Mesendoderm (in vitro differentiated cells): ENCODE measurements at regions not wholly inside any gene's neighbourhood (a gene's known extent, or its start where the extent isn't known, plus 50 kb on each side); places are given as distances from the start of the nearest gene placed in this dataset.

Source experiments
- DNase-seq: peaks from one replicate; pipeline ENCODE4 v3.0.0; 2013
- H2AK5ac ChIP-seq: 2 replicates; pipeline ENCODE4 v1.6.1; 2013; ENCODE audit warnings: low read length, inconsistent platforms
- H2BK120ac ChIP-seq: 2 replicates; pipeline ENCODE4 v1.6.1; 2013; ENCODE audit warnings: low read depth, mild to moderate bottlenecking, low read length, moderate library complexity, mixed read lengths
- H2BK15ac ChIP-seq: replicated peaks from 2 replicates; pipeline ENCODE4 v1.6.1; 2013; ENCODE audit warnings: low read depth, mild to moderate bottlenecking, moderate library complexity
- H2BK5ac ChIP-seq: 2 replicates; pipeline ENCODE4 v1.6.1; 2013; ENCODE audit warnings: low read length, inconsistent platforms
- H3K18ac ChIP-seq: 2 replicates; pipeline ENCODE4 v1.6.1; 2013; ENCODE audit warnings: mild to moderate bottlenecking, low read length, mixed read lengths
- H3K23ac ChIP-seq: one replicate; pipeline ENCODE4 v1.6.1; 2013; ENCODE audit warnings: low read length
- H3K27ac ChIP-seq: 2 replicates; pipeline ENCODE4 v1.5.1; 2013; ENCODE audit warnings: low read depth, mild to moderate bottlenecking, inconsistent platforms, low read length, moderate library complexity
- H3K27me3 ChIP-seq: 2 replicates; pipeline ENCODE4 v1.6.1; 2013; ENCODE audit warnings: low read length, control low read depth, mild to moderate bottlenecking, inconsistent platforms; ENCODE audit not compliant: insufficient read depth, poor library complexity
- H3K36me3 ChIP-seq: 2 replicates; pipeline ENCODE4 v1.6.1; 2013; ENCODE audit warnings: low read length, inconsistent platforms; ENCODE audit not compliant: control insufficient read depth, insufficient read depth
- H3K4ac ChIP-seq: one replicate; pipeline ENCODE4 v1.6.1; 2013; ENCODE audit warnings: low read depth, mild to moderate bottlenecking, low read length, moderate library complexity
- H3K4me1 ChIP-seq: 2 replicates; pipeline ENCODE4 v1.6.1; 2013; ENCODE audit warnings: low read depth, low read length, inconsistent platforms; ENCODE audit not compliant: control insufficient read depth
- H3K4me2 ChIP-seq: 2 replicates; pipeline ENCODE4 v1.6.1; 2013; ENCODE audit warnings: low read length
- H3K4me3 ChIP-seq: 2 replicates; pipeline ENCODE4 v1.5.1; 2013; ENCODE audit warnings: mild to moderate bottlenecking, low read length
- H3K56ac ChIP-seq: one replicate; pipeline ENCODE4 v1.6.1; 2013; ENCODE audit warnings: low read length
- H3K79me1 ChIP-seq: 2 replicates; pipeline ENCODE4 v1.6.1; 2013; ENCODE audit warnings: low read length, inconsistent platforms
- H3K79me2 ChIP-seq: 2 replicates; pipeline ENCODE4 v1.6.1; 2013; ENCODE audit warnings: mild to moderate bottlenecking, low read length; ENCODE audit not compliant: control insufficient read depth, insufficient read depth
- H3K9ac ChIP-seq: 2 replicates; pipeline ENCODE4 v1.6.1; 2013; ENCODE audit warnings: low read length, inconsistent platforms
- H4K5ac ChIP-seq: one replicate; pipeline ENCODE4 v1.6.1; 2013; ENCODE audit warnings: low read length
- H4K8ac ChIP-seq: one replicate; pipeline ENCODE4 v1.6.1; 2013; ENCODE audit warnings: low read depth, mild to moderate bottlenecking, control low read depth, low read length, moderate library complexity
- WGBS: extraction: QIAGEN DNeasy Blood & Tissue Kit; methylation state at CpG from one replicate; pipeline ENCODE4 v1.1.7; 2013; ENCODE audit warnings: low lambda C conversion rate, missing lambda C conversion rate; ENCODE audit not compliant: insufficient coverage; ENCODE audit errors: extremely low coverage; 5-methylcytosine and 5-hydroxymethylcytosine counted together

- H4K8ac ChIP-seq = no peak overlapping the region
- no peaks in the 10 kb centered on the region for H3K36me3 ChIP-seq
- H3K4me1 ChIP-seq = no peaks in the 10 kb centered on the region
- H3K18ac ChIP-seq = no peak overlapping the region
- H3K23ac ChIP-seq = no peak overlapping the region
- H2AK5ac ChIP-seq = no peak overlapping the region
- no peak overlapping the region for H3K9ac ChIP-seq
- H2BK15ac ChIP-seq = no peak overlapping the region
- no peak overlapping the region for H2BK5ac ChIP-seq
- no peaks in the 10 kb centered on the region for H3K79me2 ChIP-seq
- H3K4ac ChIP-seq = no peak overlapping the region
- no peak overlapping the region for H3K4me2 ChIP-seq
- H3K27me3 ChIP-seq = no peaks in the 10 kb centered on the region
- H3K4me3 ChIP-seq = no peak overlapping the region
- no peak overlapping the region for H3K56ac ChIP-seq
- no peak overlapping the region for H4K5ac ChIP-seq
- WGBS = no CpG with 5 or more reads among the region's 2 CpGs
- no peak overlapping the region for H2BK120ac ChIP-seq
- H3K27ac ChIP-seq = no peak overlapping the region
- no peaks in the 10 kb centered on the region for H3K79me1 ChIP-seq
- no peak for DNase-seq
Measured at GRCh38 chr9:108663422-108663821, 192.4 kb downstream of the ACTL7B start.

- H3K27ac ChIP-seq = no peak overlapping the region
- no peak overlapping the region for H3K4ac ChIP-seq
- no peak overlapping the region for H3K18ac ChIP-seq
- no peak overlapping the region for H3K56ac ChIP-seq
- H3K4me3 ChIP-seq = no peak overlapping the region
- H3K36me3 ChIP-seq = no peaks in the 10 kb centered on the region
- H4K5ac ChIP-seq = no peak overlapping the region
- no CpG with 5 or more reads among the region's 4 CpGs for WGBS
- H3K23ac ChIP-seq = no peak overlapping the region
- H2BK5ac ChIP-seq = no peak overlapping the region
- no peak overlapping the region for H2BK15ac ChIP-seq
- no peak overlapping the region for H3K9ac ChIP-seq
- H3K79me2 ChIP-seq = no peaks in the 10 kb centered on the region
- H3K27me3 ChIP-seq = no peaks in the 10 kb centered on the region
- no peaks in the 10 kb centered on the region for H3K4me1 ChIP-seq
- H2BK120ac ChIP-seq = no peak overlapping the region
- no peak for DNase-seq
- H2AK5ac ChIP-seq = no peak overlapping the region
- no peaks in the 10 kb centered on the region for H3K79me1 ChIP-seq
- no peak overlapping the region for H4K8ac ChIP-seq
- H3K4me2 ChIP-seq = no peak overlapping the region
Measured at GRCh38 chr9:108662956-108663355, 192.8 kb downstream of the ACTL7B start.

GRCh38 chr9:108662091-108662875 is 193.5 kb downstream of the ACTL7B start:
- Histone ChIP-seq H3K4ac (no peak overlapping the region), H3K27me3 (no peaks in the 10 kb centered on the region), H3K56ac (no peak overlapping the region), H2BK15ac (no peak overlapping the region), H4K8ac (no peak overlapping the region), H2BK120ac (no peak overlapping the region), H3K18ac (no peak overlapping the region), H3K27ac (no peak overlapping the region), H3K23ac (no peak overlapping the region), H3K36me3 (no peaks in the 10 kb centered on the region), H3K79me2 (no peaks in the 10 kb centered on the region), H3K79me1 (no peaks in the 10 kb centered on the region), H2AK5ac (no peak overlapping the region), H3K4me3 (no peak overlapping the region), H3K4me1 (no peaks in the 10 kb centered on the region), H2BK5ac (no peak overlapping the region), H3K9ac (no peak overlapping the region), H4K5ac (no peak overlapping the region), H3K4me2 (no peak overlapping the region)
- no CpG with 5 or more reads among the region's 6 CpGs for WGBS
- no peak for DNase-seq

- Histone ChIP-seq H3K36me3 (no peaks in the 10 kb centered on the region), H3K79me2 (no peaks in the 10 kb centered on the region), H2BK120ac (no peak overlapping the region), H3K23ac (no peak overlapping the region), H3K56ac (no peak overlapping the region), H2BK5ac (no peak overlapping the region), H4K8ac (no peak overlapping the region), H3K9ac (no peak overlapping the region), H4K5ac (no peak overlapping the region), H3K79me1 (no peaks in the 10 kb centered on the region), H3K4ac (no peak overlapping the region), H3K4me1 (no peaks in the 10 kb centered on the region), H3K18ac (no peak overlapping the region), H3K27ac (no peak overlapping the region), H2AK5ac (no peak overlapping the region), H2BK15ac (no peak overlapping the region), H3K4me3 (no peak overlapping the region), H3K27me3 (no peaks in the 10 kb centered on the region), H3K4me2 (no peak overlapping the region)
- DNase-seq = no peak
- no CpG with 5 or more reads among the region's 5 CpGs for WGBS
Measured at GRCh38 chr9:108656566-108656965, 199.2 kb downstream of the ACTL7B start.

GRCh38 chr9:108655818-108656217 is 200.0 kb downstream of the ACTL7B start:
- no CpG with 5 or more reads among the region's 7 CpGs for WGBS

DNA sequence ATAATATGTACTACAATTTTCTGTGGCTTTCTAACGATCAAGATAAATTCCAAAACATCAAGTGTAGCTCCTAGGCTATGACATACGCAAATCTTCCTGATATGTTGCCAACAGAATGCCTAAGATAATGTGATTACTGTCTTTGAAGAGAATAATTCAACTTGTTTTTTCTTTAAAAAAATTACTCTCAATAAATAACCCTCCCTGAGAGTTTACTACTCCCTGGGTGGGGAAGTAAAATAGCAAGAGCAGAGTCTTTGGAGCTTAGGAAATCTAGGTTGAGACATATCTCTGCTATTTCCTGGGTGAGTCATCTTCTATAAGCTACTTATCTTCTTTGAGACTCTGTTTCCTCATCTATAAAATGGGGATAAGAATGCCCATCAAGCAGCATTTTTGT is 201.2 kb downstream of the ACTL7B start:
- H3K4me1 ChIP-seq = no peaks in the 10 kb centered on the region
- no peak overlapping the region for H3K4me3 ChIP-seq
- H3K79me2 ChIP-seq = no peaks in the 10 kb centered on the region
- H2BK15ac ChIP-seq = no peak overlapping the region
- H3K4ac ChIP-seq = no peak overlapping the region
- no peaks in the 10 kb centered on the region for H3K27me3 ChIP-seq
- no peak overlapping the region for H4K5ac ChIP-seq
- no peaks in the 10 kb centered on the region for H3K79me1 ChIP-seq
- no CpG with 5 or more reads among the region's 2 CpGs for WGBS
- H3K18ac ChIP-seq = no peak overlapping the region
- H3K56ac ChIP-seq = no peak overlapping the region
- no peak overlapping the region for H3K27ac ChIP-seq
- H2AK5ac ChIP-seq = no peak overlapping the region
- DNase-seq = no peak
- no peak overlapping the region for H3K4me2 ChIP-seq
- no peak overlapping the region for H3K9ac ChIP-seq
- H3K36me3 ChIP-seq = no peaks in the 10 kb centered on the region
- no peak overlapping the region for H3K23ac ChIP-seq
- H2BK120ac ChIP-seq = no peak overlapping the region
- H4K8ac ChIP-seq = no peak overlapping the region
- no peak overlapping the region for H2BK5ac ChIP-seq

More at GRCh38 chr9:108655818-108656217, 200.0 kb downstream of the ACTL7B start:
- Histone ChIP-seq H3K4ac (no peak overlapping the region), H3K27ac (no peak overlapping the region), H3K4me1 (no peaks in the 10 kb centered on the region), H2AK5ac (no peak overlapping the region), H3K79me1 (no peaks in the 10 kb centered on the region), H3K4me2 (no peak overlapping the region), H4K5ac (no peak overlapping the region), H2BK5ac (no peak overlapping the region), H3K9ac (no peak overlapping the region), H3K23ac (no peak overlapping the region), H3K4me3 (no peak overlapping the region), H2BK120ac (no peak overlapping the region), H3K36me3 (no peaks in the 10 kb centered on the region), H3K79me2 (no peaks in the 10 kb centered on the region), H3K18ac (no peak overlapping the region), H3K56ac (no peak overlapping the region), H3K27me3 (no peaks in the 10 kb centered on the region), H2BK15ac (no peak overlapping the region), H4K8ac (no peak overlapping the region)
- DNase-seq = no peak
